Brain microvascular endothelial cell (primary cell): ENCODE measurements at regions not wholly inside any gene's neighbourhood (a gene's known extent, or its start where the extent isn't known, plus 50 kb on each side); places are given as distances from the start of the nearest gene placed in this dataset.

ENCODE experiments used
- DNase-seq: peaks from one replicate; pipeline ENCODE4 v3.0.0-alpha.2; 2020
- H3K27ac ChIP-seq: fragments of 250-450 bp; sonication (Bioruptor Pico); 2 replicates; pipeline ENCODE4 v1.5.1; 2020; ENCODE audit warnings: mild to moderate bottlenecking, moderate library complexity
- H3K27me3 ChIP-seq: fragments of 250-450 bp; sonication (Bioruptor Pico); replicated peaks from 2 replicates; pipeline ENCODE4 v1.5.1; 2020; ENCODE audit warnings: mild to moderate bottlenecking
- H3K36me3 ChIP-seq: fragments of 250-450 bp; sonication (Bioruptor Pico); replicated peaks from 2 replicates; pipeline ENCODE4 v1.5.1; 2020; ENCODE audit warnings: mild to moderate bottlenecking
- H3K4me3 ChIP-seq: 2 replicates; pipeline ENCODE4 v1.5.1; 2011; ENCODE audit warnings: low read depth, mild to moderate bottlenecking, control low read depth, low read length, moderate library complexity
- in situ Hi-C: cut with HindIII; loops from 2 replicates; pipeline ENCODE4 v1.10.0; 2017; ENCODE audit warnings: low sequenced_read_pairs, low pct_ligation_motif_present
- TF ChIP-seq, protein P1 (sequence below): IDR thresholded peaks from 2 replicates; pipeline ENCODE4 v1.5.1; 2011; ENCODE audit warnings: low read depth, mild to moderate bottlenecking, moderate library complexity, low read length, control low read depth, inconsistent platforms; ENCODE audit errors: missing control alignments

DNA sequence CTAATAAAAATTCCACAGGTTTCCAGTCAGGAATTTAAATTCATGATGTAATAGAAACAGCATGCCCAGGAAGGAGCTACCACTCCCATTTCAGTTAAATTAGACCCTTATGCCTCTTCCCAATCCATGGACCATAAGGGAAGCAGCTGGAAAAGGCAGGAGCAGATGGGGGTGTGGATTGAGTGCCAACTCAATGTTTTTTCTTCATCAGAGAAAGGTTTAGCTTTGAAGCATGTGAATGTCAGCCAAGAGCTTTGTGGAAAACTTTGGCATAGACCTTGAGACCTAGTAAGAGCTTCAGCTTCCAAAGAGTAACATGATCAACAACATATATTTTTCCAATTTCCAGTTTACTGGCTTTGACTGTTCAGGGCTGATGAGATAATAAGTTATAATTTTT is 2139.9 kb downstream of the PCDH9 start:
- TF ChIP-seq, protein P1, sequence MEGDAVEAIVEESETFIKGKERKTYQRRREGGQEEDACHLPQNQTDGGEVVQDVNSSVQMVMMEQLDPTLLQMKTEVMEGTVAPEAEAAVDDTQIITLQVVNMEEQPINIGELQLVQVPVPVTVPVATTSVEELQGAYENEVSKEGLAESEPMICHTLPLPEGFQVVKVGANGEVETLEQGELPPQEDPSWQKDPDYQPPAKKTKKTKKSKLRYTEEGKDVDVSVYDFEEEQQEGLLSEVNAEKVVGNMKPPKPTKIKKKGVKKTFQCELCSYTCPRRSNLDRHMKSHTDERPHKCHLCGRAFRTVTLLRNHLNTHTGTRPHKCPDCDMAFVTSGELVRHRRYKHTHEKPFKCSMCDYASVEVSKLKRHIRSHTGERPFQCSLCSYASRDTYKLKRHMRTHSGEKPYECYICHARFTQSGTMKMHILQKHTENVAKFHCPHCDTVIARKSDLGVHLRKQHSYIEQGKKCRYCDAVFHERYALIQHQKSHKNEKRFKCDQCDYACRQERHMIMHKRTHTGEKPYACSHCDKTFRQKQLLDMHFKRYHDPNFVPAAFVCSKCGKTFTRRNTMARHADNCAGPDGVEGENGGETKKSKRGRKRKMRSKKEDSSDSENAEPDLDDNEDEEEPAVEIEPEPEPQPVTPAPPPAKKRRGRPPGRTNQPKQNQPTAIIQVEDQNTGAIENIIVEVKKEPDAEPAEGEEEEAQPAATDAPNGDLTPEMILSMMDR, result no peak
- no peaks in the 10 kb centered on the region for H3K36me3 ChIP-seq
- no peak overlapping the region for H3K4me3 ChIP-seq
- DNase-seq, result no peak
- H3K27me3 ChIP-seq, result no peaks in the 10 kb centered on the region
- no peak overlapping the region for H3K27ac ChIP-seq
- in situ Hi-C loops, result no loop called here

DNA sequence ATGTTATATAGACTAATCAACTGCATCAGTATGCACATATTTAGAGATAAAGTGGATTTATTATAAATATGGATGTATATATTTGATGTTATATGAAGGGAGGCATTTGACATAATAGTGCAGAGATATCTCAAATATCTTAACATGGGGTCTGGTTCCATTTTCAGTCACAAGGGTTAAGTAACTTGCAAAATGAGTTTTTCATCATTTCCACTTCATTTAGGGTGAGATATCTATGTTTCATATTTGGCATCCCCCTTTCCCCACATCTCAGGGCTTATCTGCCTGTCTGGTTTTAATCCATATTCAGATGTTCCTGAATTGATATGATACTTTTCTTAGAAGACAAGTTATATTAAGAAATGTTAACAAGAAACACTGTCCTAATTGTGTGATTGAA is 2141.2 kb downstream of the PCDH9 start:
- TF ChIP-seq, protein P1, result no peak
- Histone ChIP-seq H3K27me3 (no peaks in the 10 kb centered on the region), H3K27ac (no peak overlapping the region), H3K4me3 (no peak overlapping the region), H3K36me3 (no peaks in the 10 kb centered on the region)
- in situ Hi-C loops, result no loop called here
- DNase-seq, result no peak

DNA sequence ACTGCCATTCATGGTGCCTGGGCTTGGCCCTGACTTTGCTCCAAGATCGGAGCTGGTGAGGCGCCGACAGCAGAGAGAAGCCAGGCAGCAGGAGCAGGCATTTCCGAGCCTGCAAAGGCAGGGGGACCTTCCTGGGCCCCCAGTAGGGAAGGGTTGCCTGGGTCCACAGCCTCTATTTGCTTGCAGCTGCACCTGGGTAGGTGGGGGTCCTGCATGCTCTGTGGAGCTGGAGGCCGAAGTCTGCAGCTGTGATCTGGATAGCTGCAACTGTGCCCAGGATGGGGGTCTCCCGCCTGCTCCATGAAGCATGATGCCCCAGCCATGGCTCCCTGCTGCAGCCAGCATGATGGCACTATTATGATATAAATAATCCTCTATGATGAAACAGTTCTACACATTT is 2144.2 kb downstream of the PCDH9 start:
- TF ChIP-seq, protein P1, result no peak
- no peak overlapping the region for H3K27ac ChIP-seq
- in situ Hi-C loops, result no loop called here
- no peak for DNase-seq
- H3K4me3 ChIP-seq, result no peak overlapping the region
- no peaks in the 10 kb centered on the region for H3K36me3 ChIP-seq
- no peaks in the 10 kb centered on the region for H3K27me3 ChIP-seq

DNA sequence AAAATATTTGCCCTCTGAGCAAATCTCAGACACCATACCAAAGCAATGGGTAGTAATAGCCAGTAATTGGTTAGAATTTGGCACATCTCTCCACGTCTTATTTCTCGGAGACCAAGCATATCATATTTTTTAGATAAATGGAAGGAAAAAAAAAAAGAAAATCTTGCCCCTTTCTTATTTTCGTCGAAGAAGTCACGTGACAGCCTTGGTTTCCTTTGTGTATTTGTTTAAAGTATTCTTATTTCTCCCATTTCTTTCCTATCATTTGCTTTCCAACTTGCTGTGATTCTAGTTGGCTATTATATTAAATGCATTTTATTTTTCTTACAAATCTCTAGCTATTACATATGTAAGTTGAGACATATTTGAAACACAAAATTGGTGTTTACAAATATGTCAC is 2155.9 kb downstream of the PCDH9 start:
- H3K36me3 ChIP-seq, result no peaks in the 10 kb centered on the region
- no peak overlapping the region for H3K27ac ChIP-seq
- in situ Hi-C loops, result no loop called here
- TF ChIP-seq, protein P1, result no peak
- H3K27me3 ChIP-seq, result no peaks in the 10 kb centered on the region
- no peak overlapping the region for H3K4me3 ChIP-seq
- no peak for DNase-seq

DNA sequence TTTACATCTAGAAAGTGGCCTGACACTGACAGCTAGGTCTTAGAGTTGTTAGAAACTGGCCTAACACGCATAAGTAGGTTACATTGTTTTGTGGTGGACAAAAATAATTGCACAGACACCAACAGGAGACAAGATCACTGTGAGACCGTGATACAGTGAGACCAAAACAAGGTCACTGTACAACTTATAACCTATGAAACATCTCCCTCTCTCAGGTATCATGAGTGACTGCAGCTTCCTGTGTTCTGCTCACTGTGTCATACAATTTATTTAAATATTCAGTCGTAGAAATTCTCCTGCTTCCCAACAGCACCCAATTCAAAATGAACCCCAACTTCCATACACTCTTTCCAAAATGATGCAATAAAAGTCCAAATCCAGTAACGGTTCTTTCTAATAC is 2165.2 kb downstream of the PCDH9 start:
- TF ChIP-seq, protein P1, result no peak
- H3K27me3 ChIP-seq, result no peaks in the 10 kb centered on the region
- no peaks in the 10 kb centered on the region for H3K36me3 ChIP-seq
- no peak for DNase-seq
- H3K4me3 ChIP-seq, result no peak overlapping the region
- in situ Hi-C loops, result no loop called here
- no peak overlapping the region for H3K27ac ChIP-seq

DNA sequence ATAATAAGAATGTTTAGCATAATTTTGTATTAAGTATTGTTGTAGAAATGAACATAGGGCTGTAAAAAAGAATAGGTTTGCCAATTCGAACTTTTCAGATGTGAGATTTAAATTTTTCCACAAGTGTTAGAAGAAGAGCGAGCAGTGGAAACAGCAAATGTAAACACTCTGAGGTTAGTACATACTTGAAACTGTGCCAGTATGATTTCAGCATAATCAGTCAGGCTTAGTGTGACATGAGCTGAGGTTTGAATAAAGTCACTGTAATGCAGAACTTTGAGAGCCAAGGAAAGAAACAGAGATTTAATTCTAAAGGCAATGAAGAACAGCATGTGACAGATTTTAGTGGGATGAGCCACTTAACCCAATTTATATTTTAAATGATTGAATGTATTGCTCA is 2166.4 kb downstream of the PCDH9 start:
- TF ChIP-seq, protein P1, result no peak
- Histone ChIP-seq H3K4me3 (no peak overlapping the region), H3K27ac (no peak overlapping the region), H3K36me3 (no peaks in the 10 kb centered on the region), H3K27me3 (no peaks in the 10 kb centered on the region)
- DNase-seq, result no peak
- in situ Hi-C loops, result no loop called here
